Central memory CD8-positive, alpha-beta T cell (primary cell): ENCODE measurements at regions not wholly inside any gene's neighbourhood (a gene's known extent, or its start where the extent isn't known, plus 50 kb on each side); places are given as distances from the start of the nearest gene placed in this dataset.

Experiments used
- ATAC-seq: fragments of 150-1000 bp; cut with Tn5 transposase; replicated peaks from 2 replicates; pipeline ENCODE4 v1.10.0; 2022; ENCODE audit warnings: mild to moderate bottlenecking, moderate FRiP score, moderate number of reproducible peaks; ENCODE audit not compliant: poor library complexity, severe bottlenecking; ENCODE audit errors: extremely low read depth
- DNase-seq, 2 donors: peaks; one replicate each; pipeline ENCODE4 v3.0.0; 2021; ENCODE audit warnings: low spot score in 2 of 2
- H3K27ac Mint-ChIP-seq: one replicate; pipeline ENCODE4 v1.8.0; 2022; ENCODE audit warnings: low read depth, mild to moderate bottlenecking, moderate library complexity, mixed read lengths
- H3K27me3 Mint-ChIP-seq: one replicate; pipeline ENCODE4 v1.8.0; 2022; ENCODE audit warnings: mixed read lengths
- H3K36me3 Mint-ChIP-seq: one replicate; pipeline ENCODE4 v1.8.0; 2022; ENCODE audit warnings: mild to moderate bottlenecking, moderate library complexity, mixed read lengths; ENCODE audit not compliant: insufficient read depth
- H3K4me1 Mint-ChIP-seq: one replicate; pipeline ENCODE4 v1.8.0; 2022; ENCODE audit warnings: mixed read lengths
- H3K4me3 Mint-ChIP-seq: one replicate; pipeline ENCODE4 v1.8.0; 2022; ENCODE audit warnings: mild to moderate bottlenecking, moderate library complexity, mixed read lengths
- H3K9me3 Mint-ChIP-seq: one replicate; pipeline ENCODE4 v1.8.0; 2022; ENCODE audit warnings: mixed read lengths

DNA sequence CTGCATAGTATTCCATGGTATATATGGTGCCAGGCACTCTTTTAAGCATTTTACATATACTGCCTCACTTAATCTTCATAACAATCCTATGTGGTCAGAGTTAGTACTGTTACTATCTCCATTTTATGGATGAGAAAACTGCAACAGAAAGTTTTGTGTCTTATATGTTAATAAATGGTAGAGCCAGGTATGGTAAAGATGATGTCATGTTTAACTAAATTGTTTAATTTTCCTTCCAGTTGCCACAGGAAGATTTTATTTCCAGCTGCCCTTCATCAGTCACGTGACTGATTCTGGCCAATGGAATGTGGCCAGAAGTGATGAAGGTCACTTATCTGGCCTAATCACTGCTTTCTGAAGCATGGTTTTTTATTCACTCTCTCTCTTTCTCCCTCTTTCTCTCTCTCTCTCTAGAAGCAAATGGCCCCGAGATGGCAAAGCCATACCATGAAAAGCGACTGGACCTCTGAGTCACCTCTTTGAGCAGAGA, 75.7 kb upstream of the BTBD3 start:
- ATAC-seq: no peak
- H3K4me1 Mint-ChIP-seq: no peaks in the 10 kb centered on the region

DNA sequence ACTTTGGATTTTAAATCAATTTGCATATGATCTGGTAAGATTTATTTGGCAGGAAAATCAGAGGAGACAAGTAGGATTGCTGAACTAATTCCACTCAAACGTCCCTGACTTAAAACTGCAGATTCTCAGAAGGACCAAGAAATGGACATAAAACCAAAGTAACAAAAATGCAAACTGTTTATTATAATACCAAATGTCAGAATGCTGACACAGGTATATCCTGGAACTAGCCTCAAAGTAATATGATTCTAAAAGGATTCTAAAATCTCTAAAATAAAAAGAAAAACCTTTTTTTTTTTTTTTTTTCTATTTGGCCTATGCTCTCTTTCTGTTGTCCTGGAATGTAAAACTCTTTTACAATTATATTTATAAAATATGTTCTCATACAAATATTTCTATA, 74.4 kb upstream of the BTBD3 start:
- no peak for DNase-seq
- ATAC-seq: no peak
- H3K4me3 Mint-ChIP-seq: no peak overlapping the region
- no peaks in the 10 kb centered on the region for H3K27me3 Mint-ChIP-seq
- H3K9me3 Mint-ChIP-seq: peaks cover 31% of the 10 kb centered on the region
- no peaks in the 10 kb centered on the region for H3K36me3 Mint-ChIP-seq
- no peaks in the 10 kb centered on the region for H3K4me1 Mint-ChIP-seq
- H3K27ac Mint-ChIP-seq: no peak overlapping the region

More for the DNA sequence above, 75.7 kb upstream of the BTBD3 start:
- Mint-ChIP-seq H3K27me3 (no peaks in the 10 kb centered on the region), H3K27ac (no peak overlapping the region), H3K36me3 (no peaks in the 10 kb centered on the region), H3K4me3 (no peak overlapping the region), H3K9me3 (peaks cover 35% of the 10 kb centered on the region)
- no peak for DNase-seq

DNA sequence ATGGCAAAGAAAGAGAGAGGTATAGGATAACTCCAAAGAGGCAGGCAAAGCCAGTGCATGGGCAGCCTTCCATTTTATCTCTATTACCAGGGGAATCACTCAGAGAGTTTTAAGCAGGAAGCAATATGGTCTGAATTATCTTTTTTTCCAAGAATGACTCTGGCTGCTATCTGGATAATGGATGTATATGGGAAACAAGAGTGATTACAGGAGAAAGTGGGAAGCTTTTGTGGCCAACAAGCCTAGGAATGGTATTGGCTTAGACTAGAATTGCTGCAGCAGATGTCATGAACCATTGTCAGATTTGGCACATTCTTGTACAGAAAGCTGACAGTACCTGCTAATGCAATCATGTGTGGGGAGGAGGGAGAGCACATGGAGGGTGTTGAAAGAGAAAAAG, 73.0 kb upstream of the BTBD3 start:
- H3K27ac Mint-ChIP-seq: no peak overlapping the region
- H3K36me3 Mint-ChIP-seq: no peaks in the 10 kb centered on the region
- H3K27me3 Mint-ChIP-seq: no peaks in the 10 kb centered on the region
- no peaks in the 10 kb centered on the region for H3K4me1 Mint-ChIP-seq
- no peak for ATAC-seq
- DNase-seq: no peak
- no peak overlapping the region for H3K4me3 Mint-ChIP-seq
- peaks cover 30% of the 10 kb centered on the region for H3K9me3 Mint-ChIP-seq

DNA sequence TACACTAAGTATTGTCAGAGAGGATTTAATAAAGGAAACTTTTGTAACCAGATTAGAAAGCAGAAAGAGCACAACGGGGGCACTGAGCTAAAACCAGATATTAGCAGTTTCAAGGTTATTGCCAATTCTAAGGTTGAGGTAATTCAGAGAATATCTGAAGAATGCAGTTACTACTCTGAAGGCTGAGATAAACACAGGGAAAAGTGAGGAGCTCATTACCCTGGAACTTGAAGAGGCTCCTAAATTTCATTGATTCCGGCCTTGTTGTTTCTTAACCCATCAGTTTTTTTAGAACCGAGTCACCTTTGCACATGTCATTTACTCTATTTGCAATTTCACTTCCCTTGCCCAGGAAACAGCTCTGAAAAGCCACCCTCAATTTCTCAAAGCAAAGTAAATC, 72.4 kb upstream of the BTBD3 start:
- DNase-seq (no peak), ATAC-seq (no peak)
- Mint-ChIP-seq H3K36me3 (no peaks in the 10 kb centered on the region), H3K9me3 (peaks cover 26% of the 10 kb centered on the region), H3K4me3 (no peak overlapping the region), H3K27me3 (no peaks in the 10 kb centered on the region), H3K27ac (no peak overlapping the region), H3K4me1 (no peaks in the 10 kb centered on the region)

GRCh38 chr20:11846131-11846530, 71.6 kb upstream of the BTBD3 start:
- H3K27ac Mint-ChIP-seq: no peak overlapping the region
- H3K9me3 Mint-ChIP-seq: peaks cover 20% of the 10 kb centered on the region
- no peak overlapping the region for H3K4me3 Mint-ChIP-seq
- ATAC-seq (no peak), DNase-seq (no peak)
- no peaks in the 10 kb centered on the region for H3K4me1 Mint-ChIP-seq
- H3K36me3 Mint-ChIP-seq: no peaks in the 10 kb centered on the region
- H3K27me3 Mint-ChIP-seq: no peaks in the 10 kb centered on the region

- peaks cover 23% of the 10 kb centered on the region for H3K9me3 Mint-ChIP-seq
- ATAC-seq (no peak), DNase-seq (no peak)
- H3K36me3 Mint-ChIP-seq: no peaks in the 10 kb centered on the region
- no peak overlapping the region for H3K27ac Mint-ChIP-seq
- H3K4me3 Mint-ChIP-seq: no peak overlapping the region
- no peaks in the 10 kb centered on the region for H3K4me1 Mint-ChIP-seq
- H3K27me3 Mint-ChIP-seq: no peaks in the 10 kb centered on the region
Measured at GRCh38 chr20:11847827-11848226, 69.9 kb upstream of the BTBD3 start.

DNA sequence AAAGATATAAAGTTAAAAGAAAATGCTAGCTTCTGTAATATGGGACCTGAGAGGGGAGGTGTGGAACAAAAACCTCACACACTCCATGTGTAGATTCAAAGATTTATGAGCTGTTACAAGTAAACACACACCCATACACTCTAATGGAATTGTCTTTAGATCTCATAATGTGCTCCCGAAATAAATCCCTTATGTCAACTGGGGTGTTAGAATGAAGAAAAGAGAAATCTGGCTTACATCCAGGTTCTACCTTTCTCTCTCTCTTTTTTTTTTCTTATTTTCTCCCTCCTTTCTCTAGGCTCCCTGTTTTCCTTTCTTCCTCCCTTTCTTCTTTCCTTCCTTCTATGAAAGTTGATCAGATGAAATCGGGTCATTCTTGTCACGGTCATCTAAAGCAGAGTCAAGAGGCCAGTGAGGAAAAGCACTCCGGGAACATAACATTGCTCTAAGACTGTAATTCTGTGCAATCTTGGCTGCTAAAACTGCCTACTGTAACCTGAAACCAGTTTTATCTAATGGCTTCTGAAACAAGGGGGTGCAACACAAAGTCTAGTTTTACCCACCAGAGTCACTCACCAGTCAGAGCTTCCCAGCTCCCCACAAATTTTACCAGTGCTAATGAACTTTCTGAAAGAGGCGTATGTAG, 68.3 kb upstream of the BTBD3 start:
- no peak for ATAC-seq

GRCh38 chr20:11849976-11850670, 67.6 kb upstream of the BTBD3 start:
- H3K4me3 Mint-ChIP-seq: no peak overlapping the region
- H3K9me3 Mint-ChIP-seq: peaks cover 12% of the 10 kb centered on the region
- H3K27ac Mint-ChIP-seq: no peak overlapping the region
- no peaks in the 10 kb centered on the region for H3K27me3 Mint-ChIP-seq
- no peaks in the 10 kb centered on the region for H3K4me1 Mint-ChIP-seq
- ATAC-seq (no peak), DNase-seq (no peak)
- H3K36me3 Mint-ChIP-seq: no peaks in the 10 kb centered on the region

More for the DNA sequence above, 68.3 kb upstream of the BTBD3 start:
- no peak overlapping the region for H3K4me3 Mint-ChIP-seq
- H3K36me3 Mint-ChIP-seq: no peaks in the 10 kb centered on the region
- DNase-seq: no peak
- H3K4me1 Mint-ChIP-seq: no peaks in the 10 kb centered on the region
- no peaks in the 10 kb centered on the region for H3K27me3 Mint-ChIP-seq
- no peak overlapping the region for H3K27ac Mint-ChIP-seq
- H3K9me3 Mint-ChIP-seq: peaks cover 16% of the 10 kb centered on the region

GRCh38 chr20:11850901-11851300, 66.8 kb upstream of the BTBD3 start:
- ATAC-seq (no peak), DNase-seq (no peak)
- no peaks in the 10 kb centered on the region for H3K36me3 Mint-ChIP-seq
- no peaks in the 10 kb centered on the region for H3K4me1 Mint-ChIP-seq
- peaks cover 20% of the 10 kb centered on the region for H3K9me3 Mint-ChIP-seq
- no peaks in the 10 kb centered on the region for H3K27me3 Mint-ChIP-seq
- no peak overlapping the region for H3K27ac Mint-ChIP-seq
- H3K4me3 Mint-ChIP-seq: no peak overlapping the region

DNA sequence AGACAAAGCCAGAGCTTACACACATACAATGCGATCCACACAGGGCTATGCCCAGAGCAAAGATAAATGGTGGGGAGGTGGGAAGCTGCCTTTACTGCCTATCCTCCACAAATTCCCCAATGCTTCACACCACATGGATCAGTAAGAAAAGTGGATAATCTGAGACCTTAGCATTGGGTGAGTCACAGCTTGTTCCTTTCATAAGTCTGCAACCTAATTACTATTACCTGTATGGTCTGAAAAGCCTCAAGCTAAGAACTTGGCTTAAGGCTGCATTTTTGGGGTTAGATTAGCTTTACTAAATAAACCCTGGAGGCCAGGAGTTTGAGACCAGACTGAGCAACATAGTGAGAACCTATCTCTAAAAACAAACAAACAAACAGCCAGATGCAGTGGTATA, 66.0 kb upstream of the BTBD3 start:
- Mint-ChIP-seq H3K9me3 (peaks cover 17% of the 10 kb centered on the region), H3K4me3 (no peak overlapping the region), H3K36me3 (no peaks in the 10 kb centered on the region), H3K27me3 (no peaks in the 10 kb centered on the region), H3K27ac (no peak overlapping the region), H3K4me1 (no peaks in the 10 kb centered on the region)
- no peak for DNase-seq
- ATAC-seq: no peak

- no peaks in the 10 kb centered on the region for H3K4me1 Mint-ChIP-seq
- no peak overlapping the region for H3K4me3 Mint-ChIP-seq
- H3K36me3 Mint-ChIP-seq: no peaks in the 10 kb centered on the region
- no peak for DNase-seq
- ATAC-seq: no peak
- H3K9me3 Mint-ChIP-seq: peaks cover 15% of the 10 kb centered on the region
- H3K27me3 Mint-ChIP-seq: no peaks in the 10 kb centered on the region
- H3K27ac Mint-ChIP-seq: no peak overlapping the region
Measured at GRCh38 chr20:11852189-11852588, 65.5 kb upstream of the BTBD3 start.

GRCh38 chr20:11852811-11853210, 64.9 kb upstream of the BTBD3 start:
- peaks cover 15% of the 10 kb centered on the region for H3K9me3 Mint-ChIP-seq
- H3K27ac Mint-ChIP-seq: no peak overlapping the region
- no peak for DNase-seq
- no peaks in the 10 kb centered on the region for H3K36me3 Mint-ChIP-seq
- no peaks in the 10 kb centered on the region for H3K27me3 Mint-ChIP-seq
- H3K4me1 Mint-ChIP-seq: no peaks in the 10 kb centered on the region
- no peak overlapping the region for H3K4me3 Mint-ChIP-seq
- ATAC-seq: no peak

GRCh38 chr20:11853359-11853758, 64.3 kb upstream of the BTBD3 start:
- no peaks in the 10 kb centered on the region for H3K27me3 Mint-ChIP-seq
- no peaks in the 10 kb centered on the region for H3K36me3 Mint-ChIP-seq
- no peaks in the 10 kb centered on the region for H3K4me1 Mint-ChIP-seq
- H3K27ac Mint-ChIP-seq: no peak overlapping the region
- peaks cover 15% of the 10 kb centered on the region for H3K9me3 Mint-ChIP-seq
- no peak for DNase-seq
- ATAC-seq: no peak
- no peak overlapping the region for H3K4me3 Mint-ChIP-seq
